A549 (cell line): ENCODE measurements at regions not wholly inside any gene's neighbourhood (a gene's known extent, or its start where the extent isn't known, plus 50 kb on each side); places are given as distances from the start of the nearest gene placed in this dataset.
"Not testable (repeated sequence)": the region's sequence is repeated elsewhere in the genome, so short reads cannot be mapped to it uniquely, and the experiment has no call there.

Source experiments
- ATAC-seq, 2 experiments: fragments of 200-7000 bp in 1 of 2; fragments of >200 bp in 1 of 2; cut with Nextera tagmentation in 1 of 2; cut with Tn5 transposase in 1 of 2; 3 replicates each; pipeline versions ENCODE4 v1.8.0 to v1.9.1; 2018 to 2020; ENCODE audit warnings: mild to moderate bottlenecking in 1 of 2, moderate library complexity in 1 of 2
- CTCF ChIA-PET: fragments of 300-600 bp; sonication (Branson Sonifier 250); formaldehyde crosslinking; extraction: SDS; loops from one replicate; lab custom pipeline; 2021; ENCODE audit warnings: antibody characterized with exemption, inconsistent platforms; lab: Yijun Ruan, JAX
- POLR2A ChIA-PET: fragments of 350-600 bp; formaldehyde crosslinking; extraction: SDS; loops from one replicate; lab custom pipeline; 2021; ENCODE audit warnings: antibody characterized with exemption, inconsistent platforms; lab: Yijun Ruan, JAX
- DNase-seq, 2 experiments: peaks; one replicate each; pipeline versions ENCODE4 v3.0.0 to v3.0.0-alpha.2; 2011 to 2016; ENCODE audit warnings: low read depth in 1 of 2, low spot score in 1 of 2
- FAIRE-seq: peaks from 2 replicates; lab custom pipeline; 2011; peaks lifted over from hg19 to GRCh38; lab: Jason Lieb, UNC
- H3K27ac ChIP-seq, 2 experiments: fragments of >200 bp; sonication (Bioruptor Twin); formaldehyde crosslinking; 3 replicates each; pipeline ENCODE4 v1.5.1; 2016 to 2017
- H3K4me1 ChIP-seq: fragments of >200 bp; sonication (Bioruptor Twin); formaldehyde crosslinking; 3 replicates; pipeline ENCODE4 v1.6.1; 2016
- H3K4me2 ChIP-seq: fragments of >200 bp; sonication (Bioruptor Twin); formaldehyde crosslinking; 3 replicates; pipeline ENCODE4 v1.6.1; 2016
- H3K4me3 ChIP-seq: fragments of >200 bp; sonication (Bioruptor Twin); formaldehyde crosslinking; 3 replicates; pipeline ENCODE4 v1.5.1; 2016
- H3K9me3 ChIP-seq: fragments of >200 bp; sonication (Bioruptor Twin); formaldehyde crosslinking; 3 replicates; pipeline ENCODE4 v1.6.1; 2016
- BHLHE40 ChIP-seq: IDR thresholded peaks from 2 replicates; pipeline ENCODE4 v1.6.1; 2012; ENCODE audit warnings: low read depth, low read length, inconsistent platforms
- CEBPB ChIP-seq, 2 experiments: fragments of >200 bp in 1 of 2; sonication (Bioruptor Twin) in 1 of 2; formaldehyde crosslinking in 1 of 2; IDR thresholded peaks; 2 replicates each; pipeline ENCODE4 v1.6.1; 2012 to 2016
- EHMT2 ChIP-seq: fragments of 200-600 bp; sonication (generic); IDR thresholded peaks from 2 replicates; pipeline ENCODE4 v1.6.1; 2016; ENCODE audit warnings: antibody characterized with exemption, low read depth, mild to moderate bottlenecking, moderate library complexity
- FOSB ChIP-seq: fragments of 250-450 bp; sonication (Bioruptor Pico); IDR thresholded peaks from 2 replicates; pipeline ENCODE4 v1.5.0; 2020; ENCODE audit warnings: mild to moderate bottlenecking, moderate library complexity
- HOXB13 ChIP-seq: fragments of 250-450 bp; sonication (Bioruptor Pico); IDR thresholded peaks from 2 replicates; pipeline ENCODE4 v1.5.0; 2020; ENCODE audit warnings: low read depth, mild to moderate bottlenecking, moderate library complexity
- JUNB ChIP-seq: fragments of >200 bp; sonication (Bioruptor Twin); formaldehyde crosslinking; IDR thresholded peaks from 2 replicates; pipeline ENCODE4 v1.6.1; 2016
- KDM5A ChIP-seq: fragments of 200-600 bp; sonication (generic); IDR thresholded peaks from 2 replicates; pipeline ENCODE4 v1.6.1; 2016; ENCODE audit warnings: antibody characterized with exemption, mild to moderate bottlenecking
- MAFK ChIP-seq: fragments of 450-650 bp; IDR thresholded peaks from 2 replicates; pipeline ENCODE4 v1.6.1; 2014; ENCODE audit not compliant: partially characterized antibody
- MAZ ChIP-seq: fragments of 150-350 bp; IDR thresholded peaks from 2 replicates; pipeline ENCODE4 v1.6.1; 2014; ENCODE audit warnings: antibody characterized with exemption, low read depth, low read length, borderline replicate concordance
- MYC ChIP-seq: IDR thresholded peaks from 2 replicates; pipeline ENCODE4 v1.6.1; 2012; ENCODE audit warnings: mild to moderate bottlenecking, inconsistent platforms, low read length, improper control_type of control experiment, borderline replicate concordance
- NFE2L2 ChIP-seq: fragments of 150-350 bp; conservative IDR thresholded peaks from 2 replicates; pipeline ENCODE4 v1.6.1; 2014; ENCODE audit warnings: low read length
- RARB ChIP-seq: fragments of 250-450 bp; sonication (Bioruptor Pico); IDR thresholded peaks from 2 replicates; pipeline ENCODE4 v1.8.0; 2021; ENCODE audit warnings: mild to moderate bottlenecking, moderate library complexity
- SMC3 ChIP-seq: fragments of >200 bp; sonication (Bioruptor Twin); formaldehyde crosslinking; IDR thresholded peaks from 3 replicates; pipeline ENCODE4 v1.6.1; 2018; ENCODE audit warnings: inconsistent platforms
- TP53 ChIP-seq: fragments of 250-450 bp; sonication (Bioruptor Pico); IDR thresholded peaks from 2 replicates; pipeline ENCODE4 v1.5.0; 2021; ENCODE audit warnings: mild to moderate bottlenecking, moderate library complexity
- ZC3H11A ChIP-seq: fragments of 450-650 bp; IDR thresholded peaks from 2 replicates; pipeline ENCODE4 v1.6.1; 2014; ENCODE audit warnings: antibody characterized with exemption, mild to moderate bottlenecking
- ZFP36 ChIP-seq: fragments of 450-650 bp; IDR thresholded peaks from 2 replicates; pipeline ENCODE4 v1.6.1; 2014; ENCODE audit warnings: borderline replicate concordance; ENCODE audit not compliant: partially characterized antibody
- ZSCAN20 ChIP-seq: fragments of 250-450 bp; sonication (Bioruptor Pico); IDR thresholded peaks from 2 replicates; pipeline ENCODE4 v1.8.0; 2022; ENCODE audit warnings: mild to moderate bottlenecking, moderate library complexity
- WGBS: methylation state at CpG from one replicate; pipeline ENCODE4 v1.1.6; 2017; ENCODE audit errors: missing lambda C conversion rate; 5-methylcytosine and 5-hydroxymethylcytosine counted together
- TF ChIP-seq, protein P1 (sequence below): fragments of 250-450 bp; sonication (Bioruptor Pico); IDR thresholded peaks from 2 replicates; pipeline ENCODE4 v1.5.0; 2021; ENCODE audit warnings: mild to moderate bottlenecking, moderate library complexity, borderline replicate concordance
- TF ChIP-seq, protein P2 (sequence below): IDR thresholded peaks from 2 replicates; pipeline ENCODE4 v1.6.1; 2012; ENCODE audit warnings: low read depth, borderline replicate concordance
- TF ChIP-seq, protein P3 (sequence below): fragments of 150-350 bp; IDR thresholded peaks from 2 replicates; pipeline ENCODE4 v1.6.1; 2014; ENCODE audit warnings: low read depth, mild to moderate bottlenecking, low read length

DNA sequence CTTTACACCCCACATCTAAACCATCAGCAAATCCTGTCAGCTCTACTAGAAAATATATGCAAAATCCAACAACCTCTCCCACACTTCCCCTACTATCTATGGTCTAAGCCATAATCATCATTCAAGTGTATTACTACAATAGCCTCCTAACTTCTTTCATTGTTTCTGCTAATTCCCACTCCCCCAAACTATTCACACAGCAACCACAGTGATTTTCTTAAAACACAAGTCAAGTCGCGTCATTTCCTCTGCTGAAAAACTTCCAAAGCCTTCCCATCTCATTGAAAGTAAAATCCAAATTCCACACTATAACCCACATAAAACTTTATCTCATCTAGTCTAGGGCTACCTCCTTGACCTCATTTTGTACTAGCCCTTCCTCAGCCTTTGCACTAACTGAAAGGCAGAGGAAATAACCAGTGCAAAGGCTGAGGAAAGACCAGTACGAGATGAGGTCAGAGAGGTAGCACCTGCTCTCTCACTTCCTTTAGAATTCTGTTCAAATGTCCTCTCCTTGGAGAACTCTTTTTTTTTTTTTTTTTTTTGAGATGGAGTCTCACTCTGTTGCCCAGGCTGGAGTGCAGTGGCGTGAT is 65.5 kb upstream of the MDM1 start:
- TF ChIP-seq, protein P1, sequence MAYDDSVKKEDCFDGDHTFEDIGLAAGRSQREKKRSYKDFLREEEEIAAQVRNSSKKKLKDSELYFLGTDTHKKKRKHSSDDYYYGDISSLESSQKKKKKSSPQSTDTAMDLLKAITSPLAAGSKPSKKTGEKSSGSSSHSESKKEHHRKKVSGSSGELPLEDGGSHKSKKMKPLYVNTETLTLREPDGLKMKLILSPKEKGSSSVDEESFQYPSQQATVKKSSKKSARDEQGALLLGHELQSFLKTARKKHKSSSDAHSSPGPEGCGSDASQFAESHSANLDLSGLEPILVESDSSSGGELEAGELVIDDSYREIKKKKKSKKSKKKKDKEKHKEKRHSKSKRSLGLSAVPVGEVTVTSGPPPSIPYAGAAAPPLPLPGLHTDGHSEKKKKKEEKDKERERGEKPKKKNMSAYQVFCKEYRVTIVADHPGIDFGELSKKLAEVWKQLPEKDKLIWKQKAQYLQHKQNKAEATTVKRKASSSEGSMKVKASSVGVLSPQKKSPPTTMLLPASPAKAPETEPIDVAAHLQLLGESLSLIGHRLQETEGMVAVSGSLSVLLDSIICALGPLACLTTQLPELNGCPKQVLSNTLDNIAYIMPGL (CRISPR knock-in tag): no peak
- no peak for TF ChIP-seq EHMT2
- no peak for TF ChIP-seq BHLHE40
- no peak for TF ChIP-seq JUNB
- no peak for TF ChIP-seq RARB (CRISPR knock-in tag)
- TF ChIP-seq, protein P2, sequence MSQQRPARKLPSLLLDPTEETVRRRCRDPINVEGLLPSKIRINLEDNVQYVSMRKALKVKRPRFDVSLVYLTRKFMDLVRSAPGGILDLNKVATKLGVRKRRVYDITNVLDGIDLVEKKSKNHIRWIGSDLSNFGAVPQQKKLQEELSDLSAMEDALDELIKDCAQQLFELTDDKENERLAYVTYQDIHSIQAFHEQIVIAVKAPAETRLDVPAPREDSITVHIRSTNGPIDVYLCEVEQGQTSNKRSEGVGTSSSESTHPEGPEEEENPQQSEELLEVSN: no peak
- TF ChIP-seq, protein P3, sequence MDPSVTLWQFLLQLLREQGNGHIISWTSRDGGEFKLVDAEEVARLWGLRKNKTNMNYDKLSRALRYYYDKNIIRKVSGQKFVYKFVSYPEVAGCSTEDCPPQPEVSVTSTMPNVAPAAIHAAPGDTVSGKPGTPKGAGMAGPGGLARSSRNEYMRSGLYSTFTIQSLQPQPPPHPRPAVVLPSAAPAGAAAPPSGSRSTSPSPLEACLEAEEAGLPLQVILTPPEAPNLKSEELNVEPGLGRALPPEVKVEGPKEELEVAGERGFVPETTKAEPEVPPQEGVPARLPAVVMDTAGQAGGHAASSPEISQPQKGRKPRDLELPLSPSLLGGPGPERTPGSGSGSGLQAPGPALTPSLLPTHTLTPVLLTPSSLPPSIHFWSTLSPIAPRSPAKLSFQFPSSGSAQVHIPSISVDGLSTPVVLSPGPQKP: no peak
- TF ChIP-seq CEBPB (IDR thresholded peaks at IDR 0.05): no peak
- TF ChIP-seq HOXB13: no peak
- no peak for TF ChIP-seq TP53 (CRISPR knock-in tag)
- no peak for TF ChIP-seq ZSCAN20 (CRISPR knock-in tag)
- TF ChIP-seq KDM5A: no peak
- TF ChIP-seq SMC3: no peak
- no peak for TF ChIP-seq NFE2L2
- no peak for TF ChIP-seq MAZ
- TF ChIP-seq ZFP36: no peak
- H3K9me3 ChIP-seq: no peaks in the 10 kb centered on the region
- H3K4me3 ChIP-seq: no peak overlapping the region
- H3K4me2 ChIP-seq: no peak overlapping the region
- WGBS: 73% methylated on average over 4 of the region's 4 CpGs
- no peak for ATAC-seq
- ChIA-PET CTCF (no interaction called here), POLR2A (no interaction called here)
- H3K4me1 ChIP-seq: no peaks in the 10 kb centered on the region
- H3K27ac ChIP-seq: no peak overlapping the region
- no peak for DNase-seq
- no peak for FAIRE-seq

DNA sequence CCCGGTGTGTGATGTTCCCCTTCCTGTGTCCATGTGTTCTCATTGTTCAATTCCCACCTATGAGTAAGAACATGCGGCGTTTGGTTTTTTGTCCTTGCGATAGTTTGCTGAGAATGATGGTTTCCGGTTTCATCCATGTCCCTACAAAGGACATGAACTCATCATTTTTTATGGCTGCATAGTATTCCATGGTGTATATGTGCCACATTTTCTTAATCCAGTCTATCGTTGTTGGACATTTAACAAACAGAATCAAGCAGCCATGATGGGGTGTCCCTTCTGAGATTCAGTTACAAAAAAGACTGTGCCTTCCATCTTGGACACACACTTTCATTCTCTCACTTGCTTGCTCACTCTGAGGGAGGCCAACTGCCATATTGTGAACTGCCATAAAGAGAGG is 66.5 kb upstream of the MDM1 start:
- not testable (repeated sequence) for FAIRE-seq
- WGBS: 77% methylated on average over 6 of the region's 6 CpGs

DNA sequence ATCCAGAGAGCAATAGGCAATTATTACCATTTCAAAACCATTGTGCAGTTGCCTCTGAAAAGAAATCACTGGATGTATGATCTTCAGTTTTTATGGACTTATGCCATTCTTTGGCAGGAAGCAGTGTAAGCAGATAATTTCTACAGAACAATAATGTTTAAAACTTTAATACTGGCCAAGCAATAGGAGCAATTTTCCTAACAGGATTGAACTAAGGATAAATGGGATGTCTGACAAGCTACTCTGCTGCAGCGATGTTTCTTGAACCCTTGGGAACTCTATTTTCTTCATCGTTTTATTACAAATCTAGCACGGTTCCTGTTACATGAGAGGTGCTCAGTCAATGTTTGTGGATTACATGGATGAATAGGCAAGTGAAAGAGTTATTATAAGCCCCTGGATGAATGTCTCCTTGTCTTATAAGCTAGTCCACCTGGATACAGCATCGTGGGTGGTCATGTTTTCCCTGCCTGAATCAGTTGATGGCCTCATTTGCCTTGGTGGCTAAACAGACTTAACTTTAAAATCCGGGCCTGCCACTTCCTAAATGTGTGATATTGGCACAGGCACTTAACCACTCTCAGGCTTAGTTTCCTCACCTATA is 68.2 kb upstream of the MDM1 start:
- DNase-seq (no peak), FAIRE-seq (no peak), ATAC-seq (no peak)
- WGBS: 50% methylated on average over 5 of the region's 5 CpGs
- no peak overlapping the region for H3K27ac ChIP-seq
- ChIA-PET POLR2A (no interaction called here), CTCF (no interaction called here)
- peaks cover 4% of the 10 kb centered on the region; the same call in 1 of the 3 replicates for H3K4me1 ChIP-seq
- TF ChIP-seq NFE2L2: no peak
- no peak for TF ChIP-seq KDM5A
- no peak for TF ChIP-seq MYC
- TF ChIP-seq FOSB: no peak
- TF ChIP-seq ZC3H11A: no peak
- TF ChIP-seq MAFK: no peak
- no peak overlapping the region for H3K4me3 ChIP-seq
- H3K4me2 ChIP-seq: no peak overlapping the region
- H3K9me3 ChIP-seq: no peaks in the 10 kb centered on the region

More for the DNA sequence above, 66.5 kb upstream of the MDM1 start:
- H3K4me2 ChIP-seq, ATAC-seq, H3K9me3 ChIP-seq, POLR2A ChIA-PET, H3K4me1 ChIP-seq, H3K4me3 ChIP-seq, H3K27ac ChIP-seq, DNase-seq: not testable (repeated sequence)
- CTCF ChIA-PET: interaction anchor here (1.6 kb wide), 1 partner anchor 41 kb away, joined by 4 read pairs; no protein-coding TSS in a partner anchor
